ENCODE measurements at regions not wholly inside any gene's neighbourhood (a gene's known extent, or its start where the extent isn't known, plus 50 kb on each side); places are given as distances from the start of the nearest gene placed in this dataset.

- no peak overlapping the region for H3K9ac ChIP-seq
- H3K79me2 ChIP-seq (ENCODE audit: insufficient read depth): no peaks in the 10 kb centered on the region
- 30 to 34% methylated on average over 10 of the region's 10 CpGs for WGBS, 2 experiments (ENCODE audit: low coverage in 1 of 2, low lambda C conversion rate in 2 of 2, missing lambda C conversion rate in 2 of 2)
- H3K4me1 ChIP-seq (ENCODE audit: insufficient read depth): peaks cover 9% of the 10 kb centered on the region
- no peak overlapping the region for H3K4me2 ChIP-seq (ENCODE audit: unreplicated experiment)
- H3K36me3 ChIP-seq (ENCODE audit: low read depth): no peaks in the 10 kb centered on the region
- in situ Hi-C loops (cut with MboI): no loop called here
- TF ChIP-seq EZH2phosphoT487 (IDR thresholded peaks at IDR 0.05; ENCODE audit: insufficient read depth, low read depth) (no peak), EZH2 (IDR thresholded peaks at IDR 0.05; ENCODE audit: insufficient read depth, poor library complexity, severe bottlenecking) (no peak)
- no peak overlapping the region for H3K4me3 ChIP-seq
- no peaks in the 10 kb centered on the region for H4K20me1 ChIP-seq (ENCODE audit: insufficient read depth)
- no peaks in the 10 kb centered on the region for H3K9me3 ChIP-seq (ENCODE audit: low read depth)
- no peak overlapping the region for H3K27ac ChIP-seq
- no peak overlapping the region for H2AFZ ChIP-seq
- H3F3A ChIP-seq (ENCODE audit: insufficient read depth): peaks cover 11% of the 10 kb centered on the region
- H3K27me3 ChIP-seq (replicated peaks; ENCODE audit: insufficient read depth): no peaks in the 10 kb centered on the region
- peak; percentile 80 for DNase-seq
- no peaks in the 10 kb centered on the region for H3K9me2 ChIP-seq (ENCODE audit: insufficient read depth)
These were observed 53.6 kb downstream of the ARF6 start for GRCh38 chr14:49946320-49947141.

DNA sequence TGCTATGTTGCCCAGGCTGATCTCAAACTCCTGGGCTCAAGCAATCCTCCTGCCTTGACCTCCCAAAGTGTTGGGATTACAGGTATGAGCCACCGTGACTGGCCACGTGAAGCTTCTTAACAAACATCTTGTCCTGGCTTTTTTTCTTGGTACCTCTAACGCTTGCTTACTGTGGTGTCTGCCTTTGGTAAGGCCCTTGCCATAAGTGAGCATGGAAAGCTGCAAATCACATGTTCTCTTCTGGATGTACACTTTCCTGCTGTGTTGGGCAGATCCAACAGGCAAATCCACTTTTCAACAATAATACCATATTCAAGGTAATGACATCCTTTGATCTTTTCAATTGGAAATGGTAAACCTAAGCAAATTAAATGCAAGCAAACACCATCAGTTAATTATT lies 54.6 kb downstream of the ARF6 start:
- Histone ChIP-seq H4K20me1 (ENCODE audit: insufficient read depth) (no peaks in the 10 kb centered on the region), H3K9me3 (ENCODE audit: low read depth) (no peaks in the 10 kb centered on the region), H3K9ac (no peak overlapping the region), H3F3A (ENCODE audit: insufficient read depth) (peaks cover 11% of the 10 kb centered on the region), H3K27ac (no peak overlapping the region), H3K4me3 (no peak overlapping the region), H3K27me3 (replicated peaks; ENCODE audit: insufficient read depth) (no peaks in the 10 kb centered on the region), H3K36me3 (ENCODE audit: low read depth) (no peaks in the 10 kb centered on the region), H3K4me2 (ENCODE audit: unreplicated experiment) (no peak overlapping the region), H3K4me1 (ENCODE audit: insufficient read depth) (peaks cover 9% of the 10 kb centered on the region), H3K9me2 (ENCODE audit: insufficient read depth) (no peaks in the 10 kb centered on the region), H2AFZ (no peak overlapping the region), H3K79me2 (ENCODE audit: insufficient read depth) (no peaks in the 10 kb centered on the region)
- TF ChIP-seq EZH2 (IDR thresholded peaks at IDR 0.05; ENCODE audit: insufficient read depth, poor library complexity, severe bottlenecking): no peak
- no peak for TF ChIP-seq EZH2phosphoT487 (IDR thresholded peaks at IDR 0.05; ENCODE audit: insufficient read depth, low read depth)
- WGBS, 2 experiments (ENCODE audit: low coverage in 1 of 2, low lambda C conversion rate in 2 of 2, missing lambda C conversion rate in 2 of 2): 96 to 98% methylated on average over 3 of the region's 3 CpGs
- in situ Hi-C loops (cut with MboI): no loop called here
- no peak for DNase-seq

DNA sequence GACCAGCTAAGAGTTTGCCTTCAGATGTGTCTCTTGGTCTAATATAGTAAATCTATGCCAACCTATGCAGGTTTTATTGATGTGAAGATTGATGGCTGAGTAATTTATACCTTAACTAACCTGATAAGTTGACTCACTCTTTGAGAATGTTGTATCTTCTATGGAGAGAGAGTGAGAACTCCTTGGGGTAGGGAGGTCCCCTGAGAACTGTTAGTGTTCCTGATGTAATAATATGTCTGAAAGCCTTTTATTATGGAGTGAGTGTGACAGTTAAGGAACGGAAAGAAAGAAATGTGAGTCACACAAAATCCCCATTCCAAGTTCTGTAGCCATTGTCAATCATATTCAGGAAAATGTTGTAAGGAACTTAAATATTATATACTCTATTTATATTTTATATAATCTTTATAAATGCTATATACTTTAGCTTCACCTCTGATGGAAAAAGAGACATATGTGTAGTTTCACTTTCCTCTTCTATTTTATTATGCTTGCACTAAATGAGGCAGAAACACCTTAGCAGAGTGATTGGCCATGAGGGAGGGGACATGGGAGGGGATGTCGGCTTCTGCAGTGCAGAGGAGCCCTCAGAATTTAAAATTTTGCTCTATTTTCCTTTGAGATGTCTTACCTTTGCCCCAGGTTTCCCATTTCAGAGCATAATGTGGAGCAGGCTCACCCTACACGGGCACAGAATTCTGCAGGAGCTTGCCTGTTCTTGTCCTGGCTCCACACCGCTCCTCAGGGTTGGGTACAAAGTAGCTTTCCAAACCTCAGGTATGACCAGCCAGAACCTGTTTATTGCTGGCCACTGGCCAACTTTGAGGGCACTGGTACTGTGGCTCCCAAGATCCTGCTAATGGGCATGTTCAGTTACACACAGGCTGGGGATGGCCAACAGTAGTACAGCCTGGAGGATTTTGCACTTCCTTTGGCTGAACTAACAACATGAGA lies 57.7 kb downstream of the ARF6 start:
- H3K27ac ChIP-seq: no peak overlapping the region
- H3K9me3 ChIP-seq (ENCODE audit: low read depth): no peaks in the 10 kb centered on the region
- peaks cover 32% of the 10 kb centered on the region for H3K4me1 ChIP-seq (ENCODE audit: insufficient read depth)
- DNase-seq: no peak
- H3K27me3 ChIP-seq (replicated peaks; ENCODE audit: insufficient read depth): no peaks in the 10 kb centered on the region
- no peak overlapping the region for H3K4me2 ChIP-seq (ENCODE audit: unreplicated experiment)
- no peaks in the 10 kb centered on the region for H3K36me3 ChIP-seq (ENCODE audit: low read depth)
- WGBS, 2 experiments (ENCODE audit: low coverage in 1 of 2, low lambda C conversion rate in 2 of 2, missing lambda C conversion rate in 2 of 2): 80 to 88% methylated on average over 4 of the region's 4 CpGs
- no peaks in the 10 kb centered on the region for H3K79me2 ChIP-seq (ENCODE audit: insufficient read depth)
- peaks cover 26% of the 10 kb centered on the region for H3F3A ChIP-seq (ENCODE audit: insufficient read depth)
- no peaks in the 10 kb centered on the region for H4K20me1 ChIP-seq (ENCODE audit: insufficient read depth)
- in situ Hi-C loops (cut with MboI): no loop called here
- no peak overlapping the region for H2AFZ ChIP-seq
- H3K4me3 ChIP-seq: no peak overlapping the region
- no peak for TF ChIP-seq EZH2 (IDR thresholded peaks at IDR 0.05; ENCODE audit: insufficient read depth, poor library complexity, severe bottlenecking)
- no peak for TF ChIP-seq EZH2phosphoT487 (IDR thresholded peaks at IDR 0.05; ENCODE audit: insufficient read depth, low read depth)
- no peaks in the 10 kb centered on the region for H3K9me2 ChIP-seq (ENCODE audit: insufficient read depth)
- no peak overlapping the region for H3K9ac ChIP-seq

GRCh38 chr14:49951229-49951607 lies 58.3 kb downstream of the ARF6 start:
- in situ Hi-C loops (cut with MboI): no loop called here
- peaks cover 26% of the 10 kb centered on the region for H3F3A ChIP-seq (ENCODE audit: insufficient read depth)
- no peak overlapping the region for H2AFZ ChIP-seq
- H3K9me3 ChIP-seq (ENCODE audit: low read depth): no peaks in the 10 kb centered on the region
- H3K27ac ChIP-seq: no peak overlapping the region
- no peaks in the 10 kb centered on the region for H3K27me3 ChIP-seq (replicated peaks; ENCODE audit: insufficient read depth)
- DNase-seq: no peak
- no peak overlapping the region for H3K4me2 ChIP-seq (ENCODE audit: unreplicated experiment)
- H3K4me3 ChIP-seq: no peak overlapping the region
- 93 to 100% methylated on average over 1 of the region's 1 CpG for WGBS, 2 experiments (ENCODE audit: low coverage in 1 of 2, low lambda C conversion rate in 2 of 2, missing lambda C conversion rate in 2 of 2)
- no peaks in the 10 kb centered on the region for H3K9me2 ChIP-seq (ENCODE audit: insufficient read depth)
- peaks cover 32% of the 10 kb centered on the region for H3K4me1 ChIP-seq (ENCODE audit: insufficient read depth)
- no peaks in the 10 kb centered on the region for H3K36me3 ChIP-seq (ENCODE audit: low read depth)
- TF ChIP-seq EZH2 (IDR thresholded peaks at IDR 0.05; ENCODE audit: insufficient read depth, poor library complexity, severe bottlenecking) (no peak), EZH2phosphoT487 (IDR thresholded peaks at IDR 0.05; ENCODE audit: insufficient read depth, low read depth) (no peak)
- H4K20me1 ChIP-seq (ENCODE audit: insufficient read depth): no peaks in the 10 kb centered on the region
- no peaks in the 10 kb centered on the region for H3K79me2 ChIP-seq (ENCODE audit: insufficient read depth)
- no peak overlapping the region for H3K9ac ChIP-seq
